Putamen (tissue), 1 donor: ENCODE measurements at regions not wholly inside any gene's neighbourhood (a gene's known extent, or its start where the extent isn't known, plus 50 kb on each side); places are given as distances from the start of the nearest gene placed in this dataset.
"Not testable (repeated sequence)": the region's sequence is repeated elsewhere in the genome, so short reads cannot be mapped to it uniquely, and the experiment has no call there.

ENCODE experiments used
- DNase-seq: peaks from one replicate; pipeline ENCODE4 v3.0.0-alpha.2; 2016; ENCODE audit warnings: low spot score

DNA sequence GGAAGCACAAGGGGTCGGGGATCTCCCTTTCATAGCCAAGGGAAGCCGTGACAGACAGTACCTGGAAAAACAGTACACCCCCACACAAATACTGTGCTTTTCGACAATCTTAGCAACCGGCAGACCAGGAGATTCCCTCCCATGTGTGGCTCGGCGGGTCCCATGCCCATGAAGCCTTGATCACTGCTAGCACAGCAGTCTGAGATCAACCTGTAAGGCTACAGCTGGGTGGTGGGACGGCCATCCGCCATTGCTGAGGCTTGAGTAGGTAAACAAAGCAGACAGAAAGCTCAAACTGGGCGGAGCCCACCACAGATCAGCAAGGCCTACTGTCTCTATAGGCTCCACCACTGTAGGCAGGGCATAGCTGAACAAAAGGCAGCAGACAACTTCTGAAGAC lies 180.2 kb upstream of the SOX6 start:
- DNase-seq: no peak

GRCh38 chr11:16528639-16529038 lies 172.3 kb upstream of the SOX6 start:
- DNase-seq: no peak

DNA sequence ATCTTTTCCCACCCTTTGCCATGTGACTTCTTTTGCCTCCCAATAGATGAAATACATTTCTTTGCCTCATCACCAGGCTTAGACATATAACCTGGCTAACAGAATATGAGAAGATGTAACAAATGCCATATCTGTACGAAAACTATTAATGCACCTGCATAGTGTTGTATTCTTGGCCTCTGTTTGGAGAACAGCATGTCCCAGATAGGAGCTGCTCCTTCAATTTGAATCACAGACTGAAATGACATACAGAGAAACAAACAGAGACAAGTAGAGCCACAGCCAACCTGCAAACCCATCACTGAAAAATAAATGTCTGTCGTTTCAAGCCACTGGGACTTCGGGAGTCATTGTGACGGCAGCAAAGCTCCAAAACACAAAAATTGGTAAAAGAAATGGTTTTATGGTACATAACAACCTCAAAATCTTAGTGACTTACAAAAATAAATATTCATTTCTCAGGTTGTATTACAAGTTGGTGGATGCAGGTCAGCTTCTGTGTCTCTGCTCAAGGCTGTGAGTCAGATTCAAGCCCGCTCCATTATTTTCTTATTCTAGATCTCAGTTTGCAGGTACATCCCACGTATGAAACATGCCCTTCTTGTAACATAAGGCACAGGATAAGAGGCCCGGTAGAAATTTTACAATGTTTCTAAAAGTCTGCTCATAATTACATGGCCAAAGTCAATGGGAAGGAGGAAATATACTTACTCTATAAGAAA lies 171.3 kb upstream of the SOX6 start:
- DNase-seq: no peak

DNA sequence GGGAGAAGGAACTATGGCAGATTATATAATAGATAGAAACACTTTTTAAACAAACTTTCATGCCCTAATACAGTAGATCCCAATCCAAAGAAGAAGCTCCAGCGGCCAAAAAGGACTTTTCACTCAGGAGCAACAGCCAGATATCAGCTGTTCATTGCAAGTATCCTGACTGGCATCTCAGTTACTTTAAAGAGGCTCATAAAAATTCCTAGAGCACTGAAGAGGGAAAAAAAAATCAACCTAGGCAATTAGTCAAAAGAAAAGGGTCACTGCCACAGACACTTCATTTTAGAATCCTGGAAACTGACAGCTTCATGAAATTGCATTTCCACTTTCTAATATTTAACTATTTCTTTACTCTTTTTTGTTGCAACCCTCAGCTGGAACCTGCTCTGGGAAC lies 170.6 kb upstream of the SOX6 start:
- DNase-seq: no peak

GRCh38 chr11:16520713-16521112 lies 164.4 kb upstream of the SOX6 start:
- not testable (repeated sequence) for DNase-seq

DNA sequence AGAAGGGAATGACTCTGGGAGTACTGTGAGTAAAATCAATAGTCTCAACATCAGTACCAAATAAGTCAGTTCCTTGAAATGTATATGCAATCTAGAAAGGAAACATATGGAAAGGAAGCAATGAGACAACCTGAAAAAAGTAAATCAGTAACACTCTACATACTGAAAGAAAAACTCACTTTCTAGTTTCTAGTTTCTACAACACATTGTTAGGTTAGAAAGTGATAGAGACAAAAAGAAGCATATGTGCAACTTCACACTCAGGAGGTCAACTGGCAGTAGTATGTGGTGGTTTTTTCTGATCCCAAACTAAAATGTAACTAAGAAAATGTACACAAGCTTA lies 156.5 kb upstream of the SOX6 start:
- DNase-seq: no peak

DNA sequence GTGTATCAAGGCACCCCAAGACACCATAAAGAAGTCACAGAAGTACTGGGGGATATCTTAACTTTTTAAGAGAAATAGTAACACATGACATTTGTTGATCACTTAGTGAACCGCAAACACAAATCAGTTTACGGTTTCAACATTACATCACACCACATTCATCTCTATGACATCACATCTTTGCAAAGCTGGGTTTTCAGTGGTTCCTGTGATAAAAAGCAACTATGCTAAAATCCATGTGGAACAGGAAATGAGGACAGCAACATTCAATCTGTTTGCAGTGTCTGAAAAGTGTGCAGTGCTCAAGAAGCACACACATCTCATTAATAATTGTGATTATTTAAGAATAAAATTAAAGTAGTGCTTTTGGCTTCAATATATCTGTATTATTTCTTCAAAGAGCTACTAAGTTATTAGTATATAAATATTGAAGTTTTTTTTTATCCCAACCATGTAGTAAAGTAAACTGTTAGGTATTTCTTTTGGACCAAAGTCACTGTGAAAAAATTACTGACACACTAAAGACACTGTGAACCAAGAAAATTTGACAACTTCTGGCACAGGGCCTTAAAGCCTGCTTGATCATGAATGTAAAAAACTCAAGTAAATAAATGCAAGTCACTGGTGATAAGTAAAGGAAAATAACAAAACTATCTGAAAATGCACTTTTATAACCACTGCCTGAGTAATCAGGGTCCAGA lies 156.0 kb upstream of the SOX6 start:
- no peak for DNase-seq

DNA sequence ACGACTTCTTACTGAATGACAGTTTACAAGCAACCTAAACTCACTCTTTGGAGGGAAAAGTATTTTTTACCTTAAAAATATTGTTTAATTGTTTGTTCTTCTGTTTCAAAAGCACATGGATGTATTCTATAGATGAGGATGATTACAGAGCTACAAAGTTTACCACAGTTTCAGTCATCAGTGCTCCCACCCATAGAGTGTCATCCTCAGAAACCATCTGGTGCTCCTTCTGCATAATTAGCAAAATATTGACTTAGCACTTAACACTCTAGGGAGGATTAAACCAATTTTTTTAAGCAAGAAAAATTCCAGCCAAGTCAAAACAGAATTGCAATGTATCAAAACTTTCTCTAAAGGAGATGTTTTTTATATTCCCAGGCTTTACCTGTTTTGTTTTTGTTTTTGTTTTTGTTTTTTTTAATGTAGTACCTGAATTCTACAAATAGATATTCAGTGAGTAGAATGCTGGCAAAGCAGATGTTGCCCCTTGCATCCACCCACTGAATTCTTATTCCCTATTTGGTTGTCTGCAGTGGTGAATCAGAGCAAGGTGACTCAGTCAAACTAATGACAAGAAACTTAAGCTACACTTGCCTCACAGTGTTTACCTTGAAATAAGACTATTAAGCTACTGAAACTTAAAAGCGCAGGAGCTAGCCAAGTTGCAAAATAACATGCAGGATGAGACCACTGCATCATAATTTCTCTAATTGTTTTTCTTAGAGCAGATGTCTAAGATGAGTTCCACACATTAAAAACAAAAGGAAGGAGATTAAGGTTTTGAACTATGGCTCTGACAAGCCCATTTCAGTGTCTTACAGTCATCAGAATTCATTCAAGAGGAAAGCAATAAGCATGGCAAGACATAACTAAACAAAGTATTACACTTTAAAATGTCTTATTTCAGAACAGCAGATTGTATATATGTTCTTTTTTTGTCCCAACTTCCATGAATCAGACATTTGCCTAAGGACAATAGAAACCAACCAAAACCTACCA lies 155.1 kb upstream of the SOX6 start:
- no peak for DNase-seq

- no peak for DNase-seq
Observed at GRCh38 chr11:16505481-16505880, 149.1 kb upstream of the SOX6 start.

GRCh38 chr11:16503891-16504290 lies 147.5 kb upstream of the SOX6 start:
- DNase-seq: not testable (repeated sequence)

DNA sequence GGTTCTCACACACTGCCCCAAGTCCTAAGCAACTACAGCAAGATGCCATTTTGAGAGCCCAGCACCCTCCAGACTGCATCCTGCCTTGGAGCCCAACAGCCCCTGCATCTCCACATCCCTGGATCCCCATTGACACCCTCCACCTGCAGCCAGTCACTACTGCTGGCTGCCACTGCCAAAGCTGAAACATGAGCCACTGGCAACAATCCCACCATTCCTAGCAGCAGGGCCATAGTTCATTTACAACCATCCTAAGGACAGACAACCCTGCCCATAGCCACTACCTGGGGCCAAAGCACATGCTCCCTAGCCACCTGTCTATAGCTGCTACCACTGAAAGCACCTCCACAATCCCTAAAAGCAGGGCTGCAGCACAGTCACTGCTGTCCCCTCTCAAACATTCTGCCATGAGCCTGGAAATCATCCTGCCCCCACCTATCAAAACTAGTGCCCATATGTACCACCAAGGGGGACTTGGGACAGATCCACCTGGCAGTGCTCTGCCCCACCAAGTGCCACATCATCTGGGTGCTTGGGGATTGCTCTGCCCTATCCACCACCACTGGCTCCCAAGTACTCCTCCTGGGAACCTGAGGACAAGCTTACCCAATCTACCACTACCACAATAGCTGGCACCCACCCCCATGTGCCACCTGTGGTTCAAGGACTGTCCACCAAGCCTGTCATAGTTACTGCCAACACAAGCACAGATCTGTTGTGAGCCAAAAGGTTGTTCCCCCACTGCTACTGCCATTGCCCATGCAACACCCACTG lies 138.8 kb upstream of the SOX6 start:
- DNase-seq: no peak

DNA sequence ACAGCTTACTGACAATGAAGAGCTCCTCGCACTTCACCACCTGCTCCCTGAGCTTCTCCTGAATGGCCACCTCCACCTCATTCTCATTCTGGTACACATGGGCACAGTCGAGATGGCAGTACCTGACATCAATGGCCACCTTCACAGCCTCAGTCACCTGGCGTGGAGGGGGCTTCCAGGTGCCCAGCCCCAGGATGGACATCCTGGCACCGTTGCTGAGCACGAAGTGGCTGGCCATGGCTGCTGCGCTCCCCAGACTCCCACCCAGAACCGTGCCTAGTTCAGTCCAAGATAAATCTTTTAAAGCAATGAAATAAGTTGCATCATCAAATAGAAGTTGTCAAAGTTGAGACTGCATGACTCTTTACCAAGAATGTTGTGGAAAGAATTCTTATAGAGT lies 128.1 kb upstream of the SOX6 start:
- no peak for DNase-seq

- DNase-seq: no peak
Observed at GRCh38 chr11:16474659-16475058, 118.3 kb upstream of the SOX6 start.

DNA sequence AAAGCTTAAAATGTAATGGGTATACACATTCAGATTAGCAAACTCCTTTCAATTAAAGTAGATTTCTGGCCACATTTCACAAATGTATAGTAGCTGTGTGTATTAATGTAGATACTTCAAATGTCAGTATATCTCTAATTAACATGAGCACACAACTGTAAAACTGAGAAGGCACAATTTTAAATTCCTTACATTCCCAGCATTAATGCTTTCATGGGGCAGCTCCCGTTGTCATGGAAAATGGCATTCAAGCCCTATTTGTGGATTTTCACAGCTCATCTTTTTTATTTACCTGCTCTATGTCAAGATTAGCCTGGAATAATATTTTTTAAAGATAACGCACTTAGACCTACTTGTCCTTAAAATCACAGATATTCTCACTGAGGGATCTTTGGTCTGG lies 113.6 kb upstream of the SOX6 start:
- DNase-seq: no peak

DNA sequence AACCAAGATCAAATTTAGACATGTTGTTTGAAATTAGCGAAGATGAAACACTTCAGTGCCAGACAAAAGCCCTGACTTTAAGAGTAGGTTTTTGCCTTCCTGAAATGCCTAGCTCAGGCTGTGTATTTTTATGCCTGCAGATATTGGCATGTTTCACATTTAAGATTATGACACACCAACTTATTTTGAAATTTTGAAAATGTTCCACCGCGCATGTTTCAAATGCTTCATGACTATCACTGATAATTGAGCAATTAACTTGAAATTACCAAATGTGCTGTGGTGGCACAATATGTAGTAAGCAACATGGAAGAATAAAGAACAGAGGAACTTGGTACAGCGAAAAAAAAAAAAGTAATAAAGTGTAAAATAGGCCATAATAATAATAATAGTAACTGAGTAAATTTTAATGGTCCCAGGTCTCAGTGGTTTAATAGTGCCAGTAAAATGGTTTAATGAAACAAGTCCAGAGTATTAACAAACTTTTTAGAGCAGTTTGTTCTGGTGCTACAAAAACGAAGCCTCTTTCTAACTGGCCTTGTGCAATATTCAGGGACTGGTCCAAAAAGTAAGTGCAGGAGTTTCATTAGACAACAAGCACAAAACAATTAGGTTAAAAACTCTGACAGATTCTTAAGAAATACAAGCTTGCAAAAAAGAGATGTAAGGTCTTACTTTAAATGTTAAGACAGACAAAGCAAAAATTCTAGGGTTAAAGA lies 112.5 kb upstream of the SOX6 start:
- DNase-seq: no peak

GRCh38 chr11:16460508-16460907 lies 104.2 kb upstream of the SOX6 start:
- no peak for DNase-seq

GRCh38 chr11:16456366-16456765 lies 100.0 kb upstream of the SOX6 start:
- DNase-seq: no peak

- no peak for DNase-seq
Observed at GRCh38 chr11:16454289-16454863, 98.0 kb upstream of the SOX6 start.

- no peak for DNase-seq
Observed at GRCh38 chr11:16448123-16448717, 91.9 kb upstream of the SOX6 start.

- DNase-seq: no peak
Observed at GRCh38 chr11:16441461-16441860, 85.1 kb upstream of the SOX6 start.

GRCh38 chr11:16440136-16440535 lies 83.8 kb upstream of the SOX6 start:
- DNase-seq: no peak
